Erythroblast (primary cell): ENCODE measurements at regions not wholly inside any gene's neighbourhood (a gene's known extent, or its start where the extent isn't known, plus 50 kb on each side); places are given as distances from the start of the nearest gene placed in this dataset.

ENCODE experiments used
- GATA1 ChIP-seq: IDR thresholded peaks from 2 replicates; pipeline ENCODE4 v1.6.1; 2011; ENCODE audit warnings: low read depth, mild to moderate bottlenecking, control low read depth, low read length, moderate library complexity
- POLR2A ChIP-seq: IDR thresholded peaks from 2 replicates; pipeline ENCODE4 v1.6.1; 2011; ENCODE audit warnings: mild to moderate bottlenecking, low read length

DNA sequence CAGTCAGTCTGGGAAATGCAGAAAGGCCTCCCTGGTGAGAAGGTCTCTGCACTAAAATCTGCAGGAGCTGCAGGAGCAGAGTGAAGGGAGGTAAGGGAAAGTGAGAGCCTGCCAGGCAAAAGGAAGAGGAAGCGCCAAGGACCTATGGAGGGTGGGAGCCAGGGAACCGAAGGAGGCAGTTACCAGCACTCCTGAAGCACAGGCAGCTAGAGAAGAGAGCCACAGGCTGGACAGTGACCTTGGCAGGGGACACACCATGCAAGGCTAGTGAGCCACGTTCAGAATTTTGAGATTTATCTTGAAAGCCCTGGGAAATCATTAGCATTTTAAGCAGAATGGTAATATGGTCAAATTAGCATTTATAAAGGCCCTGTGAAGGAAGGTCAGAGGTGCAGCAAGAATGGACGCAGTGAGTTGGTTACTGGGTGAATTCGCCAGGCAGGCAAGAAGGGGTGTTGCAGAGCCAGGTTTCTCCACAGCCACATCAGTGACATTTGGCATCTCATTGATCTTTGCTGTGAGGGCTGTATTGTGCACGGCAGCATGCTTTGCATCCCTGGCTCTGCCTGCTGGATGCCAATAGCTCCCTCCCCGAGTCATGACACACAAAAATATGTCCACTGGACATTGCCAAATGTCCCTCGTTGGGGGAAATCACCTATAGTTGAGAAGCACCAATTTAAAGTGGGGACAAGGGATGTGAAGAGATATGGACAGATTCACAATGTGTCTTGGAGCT lies 54.7 kb upstream of the LANCL2 start:
- TF ChIP-seq POLR2A (no peak), GATA1 (no peak)
